Astrocyte of the cerebellum (primary cell): ENCODE measurements at regions not wholly inside any gene's neighbourhood (a gene's known extent, or its start where the extent isn't known, plus 50 kb on each side); places are given as distances from the start of the nearest gene placed in this dataset.
"Not testable (repeated sequence)": the region's sequence is repeated elsewhere in the genome, so short reads cannot be mapped to it uniquely, and the experiment has no call there.

Experiments
- DNase-seq: peaks from one replicate; pipeline ENCODE4 v3.0.0-alpha.2; 2011; ENCODE audit warnings: low read depth
- H3K4me3 ChIP-seq: 2 replicates; pipeline ENCODE4 v1.5.1; 2011; ENCODE audit warnings: mild to moderate bottlenecking, low read depth, low read length, moderate library complexity
- in situ Hi-C: cut with HindIII; loops from 2 replicates; pipeline ENCODE4 v1.10.0; 2017; ENCODE audit warnings: low sequenced_read_pairs
- TF ChIP-seq, protein P1 (sequence below): IDR thresholded peaks from 2 replicates; pipeline ENCODE4 v1.5.1; 2012; ENCODE audit warnings: low read length, low read depth, moderate library complexity, mild to moderate bottlenecking; ENCODE audit errors: missing control alignments

- in situ Hi-C loops = no loop called here
- no peak for DNase-seq
- TF ChIP-seq, protein P1, sequence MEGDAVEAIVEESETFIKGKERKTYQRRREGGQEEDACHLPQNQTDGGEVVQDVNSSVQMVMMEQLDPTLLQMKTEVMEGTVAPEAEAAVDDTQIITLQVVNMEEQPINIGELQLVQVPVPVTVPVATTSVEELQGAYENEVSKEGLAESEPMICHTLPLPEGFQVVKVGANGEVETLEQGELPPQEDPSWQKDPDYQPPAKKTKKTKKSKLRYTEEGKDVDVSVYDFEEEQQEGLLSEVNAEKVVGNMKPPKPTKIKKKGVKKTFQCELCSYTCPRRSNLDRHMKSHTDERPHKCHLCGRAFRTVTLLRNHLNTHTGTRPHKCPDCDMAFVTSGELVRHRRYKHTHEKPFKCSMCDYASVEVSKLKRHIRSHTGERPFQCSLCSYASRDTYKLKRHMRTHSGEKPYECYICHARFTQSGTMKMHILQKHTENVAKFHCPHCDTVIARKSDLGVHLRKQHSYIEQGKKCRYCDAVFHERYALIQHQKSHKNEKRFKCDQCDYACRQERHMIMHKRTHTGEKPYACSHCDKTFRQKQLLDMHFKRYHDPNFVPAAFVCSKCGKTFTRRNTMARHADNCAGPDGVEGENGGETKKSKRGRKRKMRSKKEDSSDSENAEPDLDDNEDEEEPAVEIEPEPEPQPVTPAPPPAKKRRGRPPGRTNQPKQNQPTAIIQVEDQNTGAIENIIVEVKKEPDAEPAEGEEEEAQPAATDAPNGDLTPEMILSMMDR = no peak
- H3K4me3 ChIP-seq = no peak overlapping the region
These were observed 92.6 kb downstream of the KIF26A start for GRCh38 chr14:104230946-104231345.

GRCh38 chr14:104232070-104232484, 93.7 kb downstream of the KIF26A start:
- in situ Hi-C loops = no loop called here
- no peak overlapping the region for H3K4me3 ChIP-seq
- TF ChIP-seq, protein P1 = no peak
- no peak for DNase-seq

- in situ Hi-C loops, H3K4me3 ChIP-seq, DNase-seq: not testable (repeated sequence)
These were observed 95.8 kb downstream of the KIF26A start for GRCh38 chr14:104234007-104234786.

DNA sequence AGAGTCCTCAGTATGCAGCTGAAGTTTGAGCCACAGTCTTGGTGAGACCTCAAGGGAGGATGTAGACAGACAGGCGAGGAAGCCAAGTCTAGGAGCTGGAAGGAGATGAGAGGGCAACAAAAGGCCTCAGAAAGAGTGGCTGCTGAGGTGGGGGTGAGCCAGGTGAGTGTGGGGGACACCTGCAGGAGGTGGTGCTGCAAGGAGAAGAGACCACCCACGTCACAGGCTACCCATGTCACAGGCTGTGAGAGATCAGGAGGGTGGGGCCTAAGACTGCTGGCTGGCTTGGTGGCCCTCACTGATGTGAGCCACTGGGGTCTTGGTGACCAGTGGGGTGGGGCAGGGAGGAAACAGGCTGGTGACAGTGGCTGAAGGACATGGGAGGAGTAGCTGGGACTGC, 97.3 kb downstream of the KIF26A start:
- in situ Hi-C loops = no loop called here
- DNase-seq = no peak
- H3K4me3 ChIP-seq = no peak overlapping the region
- TF ChIP-seq, protein P1 = no peak

DNA sequence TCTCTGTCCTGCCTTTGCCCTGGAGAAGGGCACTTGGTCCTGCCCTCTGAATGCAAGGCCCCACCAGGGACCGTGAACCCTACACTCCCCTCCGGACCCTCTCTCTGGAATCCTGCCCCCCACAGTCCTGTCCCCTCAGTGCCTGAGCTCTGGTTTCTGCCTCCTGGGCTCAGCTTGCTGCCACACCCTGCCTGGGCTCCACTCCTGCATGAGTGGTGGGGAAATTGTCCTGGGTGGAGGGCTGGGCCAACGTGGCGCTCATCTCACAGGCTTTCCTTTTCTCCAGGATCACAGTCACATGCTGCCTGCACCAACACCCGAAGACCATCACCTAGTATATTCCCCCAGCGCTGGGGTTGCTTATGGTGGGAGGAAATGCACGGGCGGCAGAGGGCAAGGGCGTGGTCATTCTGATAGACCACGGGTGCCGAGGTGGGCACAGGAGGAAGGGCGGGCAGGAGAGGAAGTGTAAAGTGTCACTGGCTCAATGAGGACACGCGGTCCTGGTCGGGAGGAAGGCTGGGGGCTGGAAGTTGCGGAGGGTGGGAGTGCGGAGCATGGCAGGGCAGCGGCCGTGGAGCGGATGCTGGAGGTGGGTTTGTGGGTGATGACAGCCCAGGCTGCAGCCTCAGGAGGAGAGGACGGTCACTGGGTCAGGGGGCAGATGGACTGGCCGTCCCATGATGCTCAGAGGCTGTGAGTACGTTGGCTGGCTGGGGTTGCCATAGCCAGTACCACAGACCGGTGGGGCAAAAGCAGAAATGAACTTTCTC, 99.5 kb downstream of the KIF26A start:
- in situ Hi-C loops = no loop called here
- TF ChIP-seq, protein P1 = no peak
- DNase-seq = no peak
- H3K4me3 ChIP-seq = no peak overlapping the region

DNA sequence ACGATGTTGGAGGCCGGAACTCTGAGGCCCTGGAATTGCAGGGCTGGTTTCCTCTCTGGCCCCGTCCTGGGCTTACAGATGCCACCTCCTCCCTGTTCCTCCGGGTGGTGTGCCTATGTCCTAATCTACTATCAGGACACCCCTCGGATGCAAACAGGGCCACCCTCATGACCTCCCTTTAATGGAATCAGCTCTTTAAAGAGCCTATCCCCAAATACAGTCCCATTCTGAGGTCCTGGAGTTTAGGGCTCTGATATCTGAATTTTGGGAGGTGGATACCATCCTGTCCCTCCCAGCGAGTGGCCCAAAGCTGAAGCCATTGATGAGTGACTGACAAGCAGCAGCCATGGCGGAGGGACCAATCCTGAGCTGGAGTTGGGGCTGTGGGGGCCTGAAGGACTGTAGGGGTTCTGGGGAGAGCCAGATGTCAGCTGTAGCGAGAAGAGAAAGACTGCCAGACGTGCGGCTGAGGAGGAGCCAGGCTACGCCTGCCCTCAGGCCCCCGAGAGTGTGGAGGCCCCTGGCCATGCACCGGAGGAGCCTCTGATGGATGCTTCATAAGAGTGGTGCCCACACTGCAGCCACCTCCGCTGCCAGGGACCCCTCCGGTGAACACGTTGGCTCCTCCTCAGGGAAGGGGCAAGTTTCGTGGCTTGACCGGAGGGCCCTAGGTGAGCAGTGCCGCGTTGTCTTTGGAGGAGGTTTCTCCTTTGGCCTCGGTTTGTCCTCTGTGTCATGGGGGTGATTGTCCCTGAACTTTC, 100.2 kb downstream of the KIF26A start:
- no peak overlapping the region for H3K4me3 ChIP-seq
- TF ChIP-seq, protein P1 = no peak
- in situ Hi-C loops = no loop called here
- no peak for DNase-seq
